ENCODE measurements at regions not wholly inside any gene's neighbourhood (a gene's known extent, or its start where the extent isn't known, plus 50 kb on each side); places are given as distances from the start of the nearest gene placed in this dataset.

- TF ChIP-seq CTCF (conservative IDR thresholded peaks at IDR 0.05; ENCODE audit: low read length) (no peak), EZH2phosphoT487 (IDR thresholded peaks at IDR 0.05; ENCODE audit: borderline replicate concordance) (no peak)
Observed at GRCh38 chr15:94026458-94027304, 204.7 kb upstream of the MCTP2 start.

Measured in Loucy (cell line).